ENCODE measurements at regions not wholly inside any gene's neighbourhood (a gene's known extent, or its start where the extent isn't known, plus 50 kb on each side); places are given as distances from the start of the nearest gene placed in this dataset.

GRCh38 chr10:47243791-47244190 is 56.2 kb upstream of the GDF10 start:
- TF ChIP-seq CTCF (conservative IDR thresholded peaks at IDR 0.05), result no peak
- no peak for TF ChIP-seq EZH2 (IDR thresholded peaks at IDR 0.05; ENCODE audit: low read depth)
